ENCODE measurements at regions not wholly inside any gene's neighbourhood (a gene's known extent, or its start where the extent isn't known, plus 50 kb on each side); places are given as distances from the start of the nearest gene placed in this dataset.

GRCh38 chr11:19598876-19599486 lies 113.7 kb upstream of the NAV2 start:
- intact Hi-C loops (cut with micrococcal nuclease) (no loop called here), in situ Hi-C loops (cut with MboI) (no loop called here)
- DNase-seq (ENCODE audit: extremely low read depth in 1 of 4, low spot score in 3 of 4) (no peak), FAIRE-seq (no peak), ATAC-seq (no peak)
- WGBS (ENCODE audit: insufficient coverage, low coverage, missing lambda C conversion rate) = 0% methylated on average over 4 of the region's 4 CpGs
- Histone ChIP-seq H3K4me1 (replicated peaks in 1 of 2; ENCODE audit: control insufficient read depth in 2 of 2, insufficient read depth in 2 of 2, low read length in 2 of 2) (no peaks in the 10 kb centered on the region), H3K9ac (ENCODE audit: insufficient read depth in 1 of 2, low read depth in 2 of 2, low read length in 2 of 2) (no peak overlapping the region), H3K9me3 (replicated peaks; ENCODE audit: control insufficient read depth, insufficient read depth, low read depth, low read length) (no peaks in the 10 kb centered on the region), H3K9me1 (ENCODE audit: control insufficient read depth, insufficient read depth, low read length) (no peaks in the 10 kb centered on the region), H3K4me3 (no peak overlapping the region), H2AFZ (ENCODE audit: low read depth, low read length) (no peak overlapping the region), H3K79me2 (ENCODE audit: control insufficient read depth, insufficient read depth, low read length) (no peaks in the 10 kb centered on the region), H3K27me3 (ENCODE audit: control insufficient read depth in 2 of 2, insufficient read depth in 2 of 2, low read length in 2 of 2) (peaks cover 0 to 26% of the 10 kb centered on the region in 2 experiments; a peak in 3 of 5 replicates), H4K20me1 (replicated peaks; ENCODE audit: control insufficient read depth, insufficient read depth, low read length) (no peaks in the 10 kb centered on the region), H3K36me3 (ENCODE audit: control insufficient read depth, insufficient read depth, low read length) (no peaks in the 10 kb centered on the region), H3K27ac (ENCODE audit: extremely low read depth, low read depth, low read length) (no peak overlapping the region), H3K4me2 (ENCODE audit: insufficient read depth, low read length) (no peak overlapping the region)
- ChIA-PET CTCF (ENCODE audit: low intra/inter-chr PET ratio) (no interaction called here), POLR2A (no interaction called here)
- TF ChIP-seq CBX8 (IDR thresholded peaks at IDR 0.05; ENCODE audit: borderline replicate concordance, extremely low read depth, low read depth, low read length, poor library complexity, severe bottlenecking) (no peak), CCAR2 (IDR thresholded peaks at IDR 0.05; ENCODE audit: low read depth, low read length) (no peak), DNMT1 (IDR thresholded peaks at IDR 0.05) (no peak), CLOCK (CRISPR knock-in tag; IDR thresholded peaks at IDR 0.05; ENCODE audit: borderline replicate concordance) (no peak), ZNF232 (CRISPR knock-in tag; IDR thresholded peaks at IDR 0.05) (no peak), OTX1 (CRISPR knock-in tag; IDR thresholded peaks at IDR 0.05) (no peak), ID3 (CRISPR knock-in tag; IDR thresholded peaks at IDR 0.05) (no peak), ID3 (tag; IDR thresholded peaks at IDR 0.05) (no peak), ZNF134 (CRISPR knock-in tag; conservative IDR thresholded peaks at IDR 0.05) (no peak), NCOA2 (IDR thresholded peaks at IDR 0.05; ENCODE audit: partially characterized antibody in 2 of 2) (no peak), ARID4B (CRISPR knock-in tag; IDR thresholded peaks at IDR 0.05) (no peak), ZNF699 (CRISPR knock-in tag; IDR thresholded peaks at IDR 0.05; ENCODE audit: insufficient replicate concordance) (no peak), SMAD4 (CRISPR knock-in tag; conservative IDR thresholded peaks at IDR 0.05) (no peak)
- BruUV-seq (replicated peaks) = no TSS peak
